H1 (cell line): ENCODE measurements at regions not wholly inside any gene's neighbourhood (a gene's known extent, or its start where the extent isn't known, plus 50 kb on each side); places are given as distances from the start of the nearest gene placed in this dataset.

Experiments used
- CHD7 ChIP-seq: fragments of 300-600 bp; sonication (generic); IDR thresholded peaks from 2 replicates; pipeline ENCODE4 v1.7.1; 2012; ENCODE audit warnings: low read length, moderate library complexity, mild to moderate bottlenecking, inconsistent platforms; ENCODE audit not compliant: insufficient replicate concordance

GRCh38 chr7:9391221-9391620 is 957.8 kb downstream of the NXPH1 start (continued):
- no peak for TF ChIP-seq CHD7
